ENCODE measurements at regions not wholly inside any gene's neighbourhood (a gene's known extent, or its start where the extent isn't known, plus 50 kb on each side); places are given as distances from the start of the nearest gene placed in this dataset.

DNA sequence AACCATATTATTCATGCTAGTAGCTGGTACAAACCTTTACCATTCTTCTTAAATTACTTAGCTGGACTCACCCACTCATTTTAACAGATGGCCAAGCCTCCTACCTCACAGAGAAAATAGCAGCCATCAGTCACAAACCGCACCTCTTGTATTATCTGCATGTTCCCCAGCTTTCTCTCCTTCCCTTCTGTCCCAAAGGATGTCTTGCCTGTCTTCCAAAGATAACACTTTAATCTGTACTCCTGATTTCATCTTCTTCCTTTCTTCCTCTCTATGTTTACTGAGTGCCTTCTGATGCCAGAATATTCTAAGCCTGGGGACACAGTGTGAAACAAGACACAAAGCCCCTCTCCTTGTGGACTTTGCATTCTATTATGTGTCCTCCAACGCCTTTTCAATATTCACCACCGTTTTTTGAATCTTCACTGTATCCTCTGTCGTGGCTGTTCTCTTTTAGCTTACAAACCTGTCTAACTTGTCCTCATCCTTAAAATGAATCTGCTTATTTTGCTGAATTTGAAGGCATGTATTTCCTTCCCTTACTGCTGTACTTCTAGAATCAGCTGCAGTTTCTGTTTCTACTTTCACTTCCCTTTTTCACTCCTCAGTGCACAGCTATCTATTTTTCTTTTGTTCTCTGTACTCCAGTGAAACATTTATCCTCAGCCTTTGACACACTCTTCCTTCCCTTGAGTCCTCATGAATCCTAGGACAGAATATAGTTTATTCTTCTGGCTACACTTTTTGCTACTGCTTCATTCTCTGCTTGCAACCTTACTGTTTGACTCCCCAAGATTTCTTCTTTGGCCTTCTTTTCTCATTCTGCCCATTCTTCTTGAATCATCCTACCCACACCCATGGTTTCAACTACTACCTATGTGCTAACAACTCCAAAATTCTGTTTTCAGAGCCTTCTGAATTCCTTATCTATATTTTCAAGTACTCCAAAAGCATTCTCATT, 216.9 kb upstream of the SAMSN1 start:
- Mint-ChIP-seq H3K4me1 (ENCODE audit: low read depth) (no peaks in the 10 kb centered on the region), H3K27ac (no peak overlapping the region), H3K9me3 (ENCODE audit: low read depth) (peaks cover 10% of the 10 kb centered on the region), H3K27me3 (no peaks in the 10 kb centered on the region), H3K4me3 (ENCODE audit: low read depth) (no peak overlapping the region), H3K36me3 (ENCODE audit: insufficient read depth) (no peaks in the 10 kb centered on the region)
- no peak for DNase-seq (ENCODE audit: low spot score, unreplicated experiment)
- TF ChIP-seq, protein P1, sequence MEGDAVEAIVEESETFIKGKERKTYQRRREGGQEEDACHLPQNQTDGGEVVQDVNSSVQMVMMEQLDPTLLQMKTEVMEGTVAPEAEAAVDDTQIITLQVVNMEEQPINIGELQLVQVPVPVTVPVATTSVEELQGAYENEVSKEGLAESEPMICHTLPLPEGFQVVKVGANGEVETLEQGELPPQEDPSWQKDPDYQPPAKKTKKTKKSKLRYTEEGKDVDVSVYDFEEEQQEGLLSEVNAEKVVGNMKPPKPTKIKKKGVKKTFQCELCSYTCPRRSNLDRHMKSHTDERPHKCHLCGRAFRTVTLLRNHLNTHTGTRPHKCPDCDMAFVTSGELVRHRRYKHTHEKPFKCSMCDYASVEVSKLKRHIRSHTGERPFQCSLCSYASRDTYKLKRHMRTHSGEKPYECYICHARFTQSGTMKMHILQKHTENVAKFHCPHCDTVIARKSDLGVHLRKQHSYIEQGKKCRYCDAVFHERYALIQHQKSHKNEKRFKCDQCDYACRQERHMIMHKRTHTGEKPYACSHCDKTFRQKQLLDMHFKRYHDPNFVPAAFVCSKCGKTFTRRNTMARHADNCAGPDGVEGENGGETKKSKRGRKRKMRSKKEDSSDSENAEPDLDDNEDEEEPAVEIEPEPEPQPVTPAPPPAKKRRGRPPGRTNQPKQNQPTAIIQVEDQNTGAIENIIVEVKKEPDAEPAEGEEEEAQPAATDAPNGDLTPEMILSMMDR (IDR thresholded peaks at IDR 0.05; ENCODE audit: unreplicated experiment) = no peak

DNA sequence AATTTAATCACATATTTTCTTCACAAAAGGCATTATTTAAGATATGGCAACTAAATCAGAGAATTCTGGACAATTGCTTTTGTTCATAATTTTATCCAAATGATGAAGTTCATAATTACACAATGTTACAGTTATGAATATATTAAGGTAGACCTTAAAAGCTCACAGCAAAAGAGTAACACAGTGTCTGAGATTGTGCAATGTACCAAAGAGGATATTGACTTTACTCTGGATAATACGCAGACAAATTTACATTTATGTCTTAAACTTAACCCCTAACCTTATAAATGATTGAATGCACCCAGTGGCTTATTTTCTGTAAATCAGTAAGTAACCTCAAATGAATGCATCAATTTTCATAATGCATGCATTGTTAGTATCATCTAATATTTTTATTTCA, 216.2 kb upstream of the SAMSN1 start:
- TF ChIP-seq, protein P1 (IDR thresholded peaks at IDR 0.05; ENCODE audit: unreplicated experiment) = no peak
- no peaks in the 10 kb centered on the region for H3K27me3 Mint-ChIP-seq
- no peak overlapping the region for H3K4me3 Mint-ChIP-seq (ENCODE audit: low read depth)
- no peaks in the 10 kb centered on the region for H3K36me3 Mint-ChIP-seq (ENCODE audit: insufficient read depth)
- DNase-seq (ENCODE audit: low spot score, unreplicated experiment) = no peak
- no peak overlapping the region for H3K27ac Mint-ChIP-seq
- no peaks in the 10 kb centered on the region for H3K4me1 Mint-ChIP-seq (ENCODE audit: low read depth)
- peaks cover 10% of the 10 kb centered on the region for H3K9me3 Mint-ChIP-seq (ENCODE audit: low read depth)

DNA sequence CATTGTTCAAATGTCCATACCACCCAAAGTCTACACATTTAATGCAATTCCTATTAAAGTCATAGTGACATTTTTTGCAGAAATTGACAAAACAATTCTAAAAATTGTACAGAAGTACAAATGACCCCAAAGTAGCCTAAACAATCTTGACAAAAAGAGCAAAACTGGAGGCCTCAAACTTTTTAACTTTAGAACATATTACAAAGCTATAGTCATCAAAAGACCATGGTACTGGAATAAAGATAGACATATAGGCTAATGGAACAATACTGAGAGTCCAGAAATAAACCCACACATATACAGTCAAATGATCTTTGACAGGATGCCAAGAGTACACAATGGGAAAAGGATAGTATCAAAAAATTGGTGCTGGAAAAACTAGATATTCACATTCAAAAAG, 213.2 kb upstream of the SAMSN1 start:
- TF ChIP-seq, protein P1 (IDR thresholded peaks at IDR 0.05; ENCODE audit: unreplicated experiment) = no peak
- H3K27ac Mint-ChIP-seq = no peak overlapping the region
- no peaks in the 10 kb centered on the region for H3K4me1 Mint-ChIP-seq (ENCODE audit: low read depth)
- DNase-seq (ENCODE audit: low spot score, unreplicated experiment) = no peak
- no peaks in the 10 kb centered on the region for H3K36me3 Mint-ChIP-seq (ENCODE audit: insufficient read depth)
- peaks cover 13% of the 10 kb centered on the region for H3K9me3 Mint-ChIP-seq (ENCODE audit: low read depth)
- no peak overlapping the region for H3K4me3 Mint-ChIP-seq (ENCODE audit: low read depth)
- H3K27me3 Mint-ChIP-seq = no peaks in the 10 kb centered on the region

DNA sequence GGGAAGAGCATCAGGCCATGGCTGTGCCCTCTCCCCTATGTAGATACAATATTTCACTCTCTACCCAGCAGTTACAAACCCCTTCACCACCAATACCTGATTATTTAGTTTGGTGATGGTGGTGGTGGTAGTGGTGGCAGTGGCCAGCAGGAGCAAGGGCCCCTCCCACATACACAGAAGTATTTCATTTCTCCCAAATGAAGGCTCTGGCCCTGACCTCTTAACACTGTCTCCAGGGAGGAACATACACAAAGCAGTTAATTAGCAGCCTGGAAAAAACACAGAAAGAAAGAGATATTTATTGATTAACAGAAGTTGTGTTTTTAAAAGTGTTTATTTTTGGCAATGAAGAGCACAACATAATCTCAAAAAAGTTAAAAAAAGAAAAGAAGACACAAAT, 212.7 kb upstream of the SAMSN1 start:
- Mint-ChIP-seq H3K9me3 (ENCODE audit: low read depth) (peaks cover 13% of the 10 kb centered on the region), H3K27me3 (no peaks in the 10 kb centered on the region), H3K36me3 (ENCODE audit: insufficient read depth) (no peaks in the 10 kb centered on the region), H3K4me1 (ENCODE audit: low read depth) (no peaks in the 10 kb centered on the region), H3K4me3 (ENCODE audit: low read depth) (no peak overlapping the region), H3K27ac (no peak overlapping the region)
- TF ChIP-seq, protein P1 (IDR thresholded peaks at IDR 0.05; ENCODE audit: unreplicated experiment) = no peak
- no peak for DNase-seq (ENCODE audit: low spot score, unreplicated experiment)

DNA sequence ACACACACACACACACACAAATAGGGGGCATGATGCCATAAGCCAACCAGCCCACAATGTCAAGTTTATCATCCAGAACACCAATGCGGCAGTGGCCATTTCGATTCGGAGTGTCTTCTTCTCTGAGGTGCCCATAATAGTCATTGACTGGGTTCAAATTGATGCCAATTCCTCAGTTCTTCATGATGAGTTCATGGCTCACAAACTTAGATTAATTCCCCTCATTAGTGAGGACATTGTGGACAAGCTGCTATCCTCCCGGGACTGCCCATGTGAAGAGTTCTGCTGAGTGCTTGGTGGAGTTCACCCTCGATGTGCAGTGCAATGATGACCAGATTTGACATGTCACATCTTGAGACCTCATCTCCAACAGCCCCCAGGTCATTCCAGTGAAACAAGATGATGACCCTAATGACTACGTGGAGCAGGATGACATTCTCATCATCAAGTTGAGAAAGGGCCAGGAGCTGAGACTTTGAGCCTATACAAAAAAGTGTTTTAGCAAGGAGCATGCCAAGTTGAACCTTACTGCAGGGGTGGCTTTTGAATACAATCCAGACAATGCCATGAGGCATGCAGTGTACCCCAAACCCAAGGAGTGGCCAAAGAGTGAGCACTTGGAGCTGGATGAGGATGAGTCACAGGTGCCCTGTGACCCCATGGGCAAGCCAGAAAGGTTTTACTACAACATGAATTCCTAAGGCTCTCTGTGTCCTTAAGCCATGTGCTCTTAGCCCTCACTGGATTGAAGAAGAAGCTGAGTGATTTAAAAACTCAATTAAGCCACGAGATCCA, 211.6 kb upstream of the SAMSN1 start:
- Mint-ChIP-seq H3K4me1 (ENCODE audit: low read depth) (no peaks in the 10 kb centered on the region), H3K27ac (no peak overlapping the region), H3K36me3 (ENCODE audit: insufficient read depth) (no peaks in the 10 kb centered on the region), H3K4me3 (ENCODE audit: low read depth) (no peak overlapping the region), H3K9me3 (ENCODE audit: low read depth) (peaks cover 13% of the 10 kb centered on the region), H3K27me3 (no peaks in the 10 kb centered on the region)
- DNase-seq (ENCODE audit: low spot score, unreplicated experiment) = no peak
- TF ChIP-seq, protein P1 (IDR thresholded peaks at IDR 0.05; ENCODE audit: unreplicated experiment) = no peak
